ENCODE measurements at regions not wholly inside any gene's neighbourhood (a gene's known extent, or its start where the extent isn't known, plus 50 kb on each side); places are given as distances from the start of the nearest gene placed in this dataset.

DNA sequence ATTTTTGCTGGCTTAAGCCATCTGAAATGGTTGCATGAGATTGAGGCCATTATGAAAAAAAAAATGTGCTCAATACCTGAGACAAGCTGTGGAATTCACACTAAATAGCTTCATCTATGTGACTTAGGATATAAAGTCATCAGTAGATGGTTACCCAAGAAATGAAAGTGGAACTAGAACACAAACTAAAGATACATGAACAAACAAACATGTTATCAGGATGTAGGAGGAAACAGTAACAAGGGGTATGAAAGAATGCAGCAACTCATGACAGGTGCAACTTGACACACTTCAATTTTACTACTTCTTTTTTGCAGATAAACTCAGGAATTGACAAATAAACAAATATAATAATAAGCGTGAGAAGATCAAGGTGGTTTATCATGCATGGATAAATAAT lies 155.0 kb downstream of the WT1 start:
- TF ChIP-seq, protein P1, sequence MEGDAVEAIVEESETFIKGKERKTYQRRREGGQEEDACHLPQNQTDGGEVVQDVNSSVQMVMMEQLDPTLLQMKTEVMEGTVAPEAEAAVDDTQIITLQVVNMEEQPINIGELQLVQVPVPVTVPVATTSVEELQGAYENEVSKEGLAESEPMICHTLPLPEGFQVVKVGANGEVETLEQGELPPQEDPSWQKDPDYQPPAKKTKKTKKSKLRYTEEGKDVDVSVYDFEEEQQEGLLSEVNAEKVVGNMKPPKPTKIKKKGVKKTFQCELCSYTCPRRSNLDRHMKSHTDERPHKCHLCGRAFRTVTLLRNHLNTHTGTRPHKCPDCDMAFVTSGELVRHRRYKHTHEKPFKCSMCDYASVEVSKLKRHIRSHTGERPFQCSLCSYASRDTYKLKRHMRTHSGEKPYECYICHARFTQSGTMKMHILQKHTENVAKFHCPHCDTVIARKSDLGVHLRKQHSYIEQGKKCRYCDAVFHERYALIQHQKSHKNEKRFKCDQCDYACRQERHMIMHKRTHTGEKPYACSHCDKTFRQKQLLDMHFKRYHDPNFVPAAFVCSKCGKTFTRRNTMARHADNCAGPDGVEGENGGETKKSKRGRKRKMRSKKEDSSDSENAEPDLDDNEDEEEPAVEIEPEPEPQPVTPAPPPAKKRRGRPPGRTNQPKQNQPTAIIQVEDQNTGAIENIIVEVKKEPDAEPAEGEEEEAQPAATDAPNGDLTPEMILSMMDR (IDR thresholded peaks at IDR 0.05; ENCODE audit: borderline replicate concordance, insufficient read depth, low read depth, low read length), result no peak
- H3K4me3 ChIP-seq (ENCODE audit: low read depth, low read length), result no peak overlapping the region

DNA sequence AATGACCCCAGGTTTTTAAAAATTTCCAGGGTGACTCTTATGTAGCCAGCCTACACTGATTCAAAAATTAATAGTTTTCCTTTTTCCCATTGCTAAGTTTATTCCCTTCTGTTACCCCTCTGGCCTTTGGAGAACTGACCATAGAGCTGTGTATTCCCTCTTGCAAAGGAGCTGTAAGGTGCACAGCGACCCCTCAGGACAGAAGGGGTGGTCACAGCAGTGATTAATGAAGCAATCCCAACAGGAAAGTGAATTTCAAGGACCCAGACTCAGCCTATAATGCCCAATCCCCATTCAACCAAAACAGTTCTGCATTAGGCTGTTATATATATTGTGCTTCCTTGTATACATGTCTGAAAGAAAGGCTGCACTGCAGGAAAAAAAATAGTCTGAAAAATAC lies 147.1 kb downstream of the WT1 start:
- H3K4me3 ChIP-seq (ENCODE audit: low read depth, low read length), result no peak overlapping the region
- TF ChIP-seq, protein P1 (IDR thresholded peaks at IDR 0.05; ENCODE audit: borderline replicate concordance, insufficient read depth, low read depth, low read length), result no peak

DNA sequence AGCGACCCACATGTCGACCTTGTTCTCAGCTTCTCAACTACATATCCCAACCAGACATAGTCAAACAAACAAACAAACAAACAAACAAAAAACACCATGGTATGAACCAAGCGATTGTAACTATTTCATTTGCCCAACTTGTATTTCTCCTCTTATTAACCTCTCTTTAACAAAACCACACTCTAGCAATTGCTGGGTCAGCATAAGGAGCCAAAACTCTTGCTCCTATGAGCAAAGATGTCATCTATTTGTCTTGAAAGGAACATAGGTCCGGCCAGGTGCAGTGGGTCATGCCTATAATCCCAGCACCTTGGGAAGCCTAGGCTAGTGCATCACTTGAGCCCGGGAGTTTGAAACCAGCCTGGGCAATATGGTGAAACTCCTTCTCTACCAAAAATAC lies 145.6 kb downstream of the WT1 start:
- TF ChIP-seq, protein P1 (IDR thresholded peaks at IDR 0.05; ENCODE audit: borderline replicate concordance, insufficient read depth, low read depth, low read length), result no peak
- H3K4me3 ChIP-seq (ENCODE audit: low read depth, low read length), result no peak overlapping the region

DNA sequence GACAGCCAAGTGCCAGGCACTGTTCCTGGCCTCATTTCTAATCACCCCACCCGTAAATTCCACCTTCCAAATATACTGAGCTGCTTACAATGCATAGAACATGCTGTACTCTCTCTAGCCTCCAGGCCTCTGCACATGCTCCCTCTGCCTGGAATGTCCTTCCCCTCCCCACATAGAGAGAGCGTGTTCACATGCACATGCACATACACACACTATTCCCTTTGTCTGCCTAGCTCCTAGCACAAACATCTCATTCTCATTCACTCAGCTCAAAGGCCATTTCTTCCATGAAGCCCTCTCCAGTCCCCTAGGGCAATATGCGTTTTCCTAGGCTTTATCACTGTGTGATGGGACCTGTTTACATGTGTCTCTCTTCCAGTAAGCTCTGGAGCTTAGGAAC lies 144.6 kb downstream of the WT1 start:
- no peak overlapping the region for H3K4me3 ChIP-seq (ENCODE audit: low read depth, low read length)
- TF ChIP-seq, protein P1 (IDR thresholded peaks at IDR 0.05; ENCODE audit: borderline replicate concordance, insufficient read depth, low read depth, low read length), result no peak

DNA sequence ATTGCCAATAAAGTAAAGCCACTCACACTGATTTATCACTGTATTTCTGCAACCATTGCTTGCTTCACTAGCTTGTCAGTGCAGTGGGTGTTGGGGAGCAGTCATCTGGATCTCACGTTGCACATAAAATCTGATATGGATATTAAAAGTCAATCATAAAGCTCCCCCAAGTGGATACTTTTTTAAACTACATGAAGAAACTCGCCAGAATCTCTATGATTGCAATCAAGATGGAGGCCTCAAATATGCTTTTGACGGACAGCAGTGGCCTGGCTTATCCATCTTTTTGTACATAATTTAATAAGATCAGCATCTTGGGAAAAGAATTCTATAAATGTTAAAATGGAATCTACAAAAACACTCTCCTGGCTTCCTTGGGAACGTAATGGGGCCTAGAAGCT lies 137.7 kb downstream of the WT1 start:
- H3K4me3 ChIP-seq (ENCODE audit: low read depth, low read length), result no peak overlapping the region
- TF ChIP-seq, protein P1 (IDR thresholded peaks at IDR 0.05; ENCODE audit: borderline replicate concordance, insufficient read depth, low read depth, low read length), result no peak

DNA sequence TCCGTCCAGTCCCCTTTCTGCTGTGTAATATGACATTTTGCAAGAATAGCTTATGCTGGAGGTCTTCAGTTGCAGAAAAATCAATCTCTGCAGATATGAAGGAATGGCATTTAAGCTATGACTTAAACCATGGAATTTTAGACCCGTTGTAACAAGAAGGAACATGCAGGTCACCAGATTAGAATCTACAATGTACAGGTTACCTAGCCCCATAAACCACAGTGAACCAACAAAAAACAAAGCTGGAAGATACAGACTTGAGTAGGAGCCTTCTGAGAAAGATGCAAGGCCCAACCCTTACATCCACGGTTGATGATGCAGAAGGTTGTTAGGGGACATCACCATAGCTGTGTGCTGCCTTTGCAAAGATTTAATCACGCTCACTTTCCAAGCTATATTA lies 132.5 kb downstream of the WT1 start:
- H3K4me3 ChIP-seq (ENCODE audit: low read depth, low read length), result no peak overlapping the region
- TF ChIP-seq, protein P1 (IDR thresholded peaks at IDR 0.05; ENCODE audit: borderline replicate concordance, insufficient read depth, low read depth, low read length), result no peak

DNA sequence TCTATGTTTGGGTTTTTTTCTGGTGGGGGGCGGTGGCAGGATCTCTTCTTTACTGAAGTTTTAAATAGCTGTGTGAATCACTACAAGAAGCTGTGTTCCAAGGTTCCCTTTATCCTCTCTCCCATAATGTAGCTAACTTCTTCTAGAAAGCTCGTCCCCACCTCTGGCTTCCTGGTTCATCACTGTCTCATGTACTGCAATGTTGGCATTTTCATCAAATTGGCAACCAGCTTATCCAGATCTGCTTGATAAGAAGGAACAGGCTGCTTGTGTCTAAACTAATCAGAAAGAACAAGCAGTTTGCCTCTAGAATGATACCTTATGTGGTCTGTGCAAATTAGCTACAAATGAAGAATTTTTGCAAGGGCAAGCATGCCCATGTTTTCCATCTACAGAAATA lies 130.8 kb downstream of the WT1 start:
- TF ChIP-seq, protein P1 (IDR thresholded peaks at IDR 0.05; ENCODE audit: borderline replicate concordance, insufficient read depth, low read depth, low read length), result no peak
- H3K4me3 ChIP-seq (ENCODE audit: low read depth, low read length), result no peak overlapping the region
